GM12878 (cell line): ENCODE measurements at regions not wholly inside any gene's neighbourhood (a gene's known extent, or its start where the extent isn't known, plus 50 kb on each side); places are given as distances from the start of the nearest gene placed in this dataset.

Experiments used
- BACH1 ChIP-seq: fragments of 450-650 bp; IDR thresholded peaks from 2 replicates; pipeline ENCODE4 v1.6.1; 2017; ENCODE audit warnings: mild to moderate bottlenecking, borderline replicate concordance
- DPF2 ChIP-seq: fragments of 450-650 bp; IDR thresholded peaks from 2 replicates; pipeline ENCODE4 v1.6.1; 2017; ENCODE audit warnings: mild to moderate bottlenecking
- ESRRA ChIP-seq: IDR thresholded peaks from 2 replicates; pipeline ENCODE4 v1.6.1; 2012; ENCODE audit warnings: mild to moderate bottlenecking, low read length, improper control_type of control experiment
- HDAC2 ChIP-seq: fragments of 200-600 bp; sonication (generic); IDR thresholded peaks from 2 replicates; pipeline ENCODE4 v1.6.1; 2017
- MTA3 ChIP-seq: IDR thresholded peaks from 2 replicates; pipeline ENCODE4 v1.6.1; 2012; ENCODE audit warnings: low read length, inconsistent platforms, borderline replicate concordance
- NBN ChIP-seq: fragments of 450-650 bp; IDR thresholded peaks from 2 replicates; pipeline ENCODE4 v1.6.1; 2016
- NFXL1 ChIP-seq: fragments of 450-650 bp; IDR thresholded peaks from 2 replicates; pipeline ENCODE4 v1.6.1; 2017; ENCODE audit warnings: antibody characterized with exemption, mild to moderate bottlenecking, borderline replicate concordance
- POLR2A ChIP-seq: IDR thresholded peaks from 2 replicates; pipeline ENCODE4 v1.6.1; 2011; ENCODE audit warnings: low read depth, mild to moderate bottlenecking, low read length
- POLR2AphosphoS2 ChIP-seq: IDR thresholded peaks from 2 replicates; pipeline ENCODE4 v1.6.1; 2011; ENCODE audit warnings: low read depth, mild to moderate bottlenecking, low read length, improper control_type of control experiment, moderate library complexity
- PRDM15 ChIP-seq: fragments of 450-650 bp; formaldehyde crosslinking; IDR thresholded peaks from 2 replicates; pipeline ENCODE4 v1.4.0; 2020; ENCODE audit warnings: mild to moderate bottlenecking, moderate library complexity
- RAD51 ChIP-seq: fragments of 450-650 bp; IDR thresholded peaks from 2 replicates; pipeline ENCODE4 v1.6.1; 2016; ENCODE audit warnings: moderate library complexity, mild to moderate bottlenecking, inconsistent platforms
- RB1 ChIP-seq: fragments of 450-650 bp; formaldehyde crosslinking; IDR thresholded peaks from 2 replicates; pipeline ENCODE4 v1.6.1; 2017; ENCODE audit warnings: mild to moderate bottlenecking, borderline replicate concordance
- RUNX3 ChIP-seq: IDR thresholded peaks from 2 replicates; pipeline ENCODE4 v1.6.1; 2012; ENCODE audit warnings: low read length, inconsistent platforms
- SIN3A ChIP-seq: IDR thresholded peaks from 2 replicates; pipeline ENCODE4 v1.6.1; 2012; ENCODE audit warnings: low read depth, low read length, improper control_type of control experiment
- SMAD1 ChIP-seq: fragments of 450-650 bp; IDR thresholded peaks from 2 replicates; pipeline ENCODE4 v1.6.1; 2018; ENCODE audit warnings: mild to moderate bottlenecking, low read depth; ENCODE audit not compliant: partially characterized antibody
- SMARCA5 ChIP-seq: fragments of 450-650 bp; IDR thresholded peaks from 2 replicates; pipeline ENCODE4 v1.6.1; 2017; ENCODE audit warnings: mild to moderate bottlenecking
- SREBF1 ChIP-seq: IDR thresholded peaks from 2 replicates; pipeline ENCODE4 v1.6.1; 2012; ENCODE audit warnings: mild to moderate bottlenecking, low read length
- SRF ChIP-seq, 2 experiments: IDR thresholded peaks; 2 replicates each; pipeline ENCODE4 v1.6.1; 2011; ENCODE audit warnings: low read depth in 2 of 2, low read length in 2 of 2, mild to moderate bottlenecking in 1 of 2, moderate library complexity in 1 of 2
- SUZ12 ChIP-seq: fragments of 200-600 bp; sonication (generic); IDR thresholded peaks from one replicate; pipeline ENCODE4 v1.6.1; 2018; ENCODE audit warnings: antibody characterized with exemption, mild to moderate bottlenecking; ENCODE audit not compliant: unreplicated experiment
- TCF12 ChIP-seq: IDR thresholded peaks from 2 replicates; pipeline ENCODE4 v1.6.1; 2011; ENCODE audit warnings: low read depth, mild to moderate bottlenecking, low read length
- USF1 ChIP-seq: IDR thresholded peaks from 2 replicates; pipeline ENCODE4 v1.6.1; 2011; ENCODE audit warnings: borderline replicate concordance, low read depth, mild to moderate bottlenecking, moderate library complexity, mixed read lengths, low read length; ENCODE audit not compliant: insufficient read depth; ENCODE audit errors: extremely low read length
- ZNF217 ChIP-seq: fragments of 450-650 bp; IDR thresholded peaks from 2 replicates; pipeline ENCODE4 v1.6.1; 2017; ENCODE audit warnings: antibody characterized with exemption, mild to moderate bottlenecking
- ZNF24 ChIP-seq: fragments of 450-650 bp; IDR thresholded peaks from 2 replicates; pipeline ENCODE4 v1.6.1; 2017; ENCODE audit warnings: antibody characterized with exemption, mild to moderate bottlenecking
- TF ChIP-seq, protein P1 (sequence below): fragments of 150-350 bp; IDR thresholded peaks from 2 replicates; pipeline ENCODE4 v1.6.1; 2016; ENCODE audit warnings: low read depth, low read length

DNA sequence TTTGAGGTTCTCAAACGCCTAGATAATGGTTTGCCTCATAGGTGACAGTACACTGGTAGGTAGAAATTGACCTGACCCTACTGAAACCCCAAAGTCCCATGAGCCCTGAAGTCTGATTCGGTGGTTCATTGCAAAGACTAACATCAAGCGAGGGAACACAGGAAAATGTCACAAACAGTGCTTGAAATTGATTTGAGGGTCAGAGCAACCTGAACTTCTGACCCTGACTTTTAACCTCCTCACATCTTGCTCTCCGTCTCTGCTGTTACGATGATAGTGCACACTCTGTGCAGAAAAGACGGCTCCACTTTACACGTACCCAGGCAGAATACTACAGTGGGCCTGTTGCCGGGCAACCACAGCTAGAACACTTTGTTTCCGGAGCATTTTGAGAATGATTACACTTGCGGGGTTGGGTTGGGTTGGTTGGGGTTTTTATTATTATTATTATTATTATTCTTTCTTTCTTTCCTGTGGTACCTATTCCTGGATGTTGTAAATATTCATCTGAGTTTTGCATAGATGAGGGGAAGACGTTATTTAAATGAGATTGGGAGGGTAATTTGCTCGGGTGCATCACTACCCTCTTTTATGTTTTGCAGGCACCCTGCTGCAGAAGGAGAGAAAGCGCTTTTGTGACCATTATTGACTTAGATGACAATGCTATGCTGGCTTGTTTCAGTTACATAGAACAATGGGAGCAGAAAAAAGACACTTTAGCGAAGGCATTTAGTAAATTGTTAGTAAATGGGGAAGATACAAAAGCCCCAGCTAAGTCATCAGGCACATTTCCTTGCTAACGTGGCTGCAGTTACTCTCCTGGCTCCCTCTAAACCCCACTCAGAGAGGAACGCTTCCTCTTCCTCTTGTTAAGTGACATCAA, 438.1 kb upstream of the NRP1 start (continued):
- no peak for TF ChIP-seq USF1
- no peak for TF ChIP-seq RUNX3
- TF ChIP-seq SRF (IDR thresholded peaks at IDR 0.05; ENCODE audit: low read depth in 2 of 2, low read length in 2 of 2) = no peak
- peak; percentile 43; the same call in 1 of the 2 replicates for TF ChIP-seq NBN
- no peak for TF ChIP-seq RB1
- TF ChIP-seq SUZ12 = no peak
- TF ChIP-seq RAD51 = no peak
- TF ChIP-seq POLR2A = no peak
- TF ChIP-seq HDAC2 = no peak
- no peak for TF ChIP-seq BACH1
- TF ChIP-seq POLR2AphosphoS2 = no peak
- TF ChIP-seq, protein P1, sequence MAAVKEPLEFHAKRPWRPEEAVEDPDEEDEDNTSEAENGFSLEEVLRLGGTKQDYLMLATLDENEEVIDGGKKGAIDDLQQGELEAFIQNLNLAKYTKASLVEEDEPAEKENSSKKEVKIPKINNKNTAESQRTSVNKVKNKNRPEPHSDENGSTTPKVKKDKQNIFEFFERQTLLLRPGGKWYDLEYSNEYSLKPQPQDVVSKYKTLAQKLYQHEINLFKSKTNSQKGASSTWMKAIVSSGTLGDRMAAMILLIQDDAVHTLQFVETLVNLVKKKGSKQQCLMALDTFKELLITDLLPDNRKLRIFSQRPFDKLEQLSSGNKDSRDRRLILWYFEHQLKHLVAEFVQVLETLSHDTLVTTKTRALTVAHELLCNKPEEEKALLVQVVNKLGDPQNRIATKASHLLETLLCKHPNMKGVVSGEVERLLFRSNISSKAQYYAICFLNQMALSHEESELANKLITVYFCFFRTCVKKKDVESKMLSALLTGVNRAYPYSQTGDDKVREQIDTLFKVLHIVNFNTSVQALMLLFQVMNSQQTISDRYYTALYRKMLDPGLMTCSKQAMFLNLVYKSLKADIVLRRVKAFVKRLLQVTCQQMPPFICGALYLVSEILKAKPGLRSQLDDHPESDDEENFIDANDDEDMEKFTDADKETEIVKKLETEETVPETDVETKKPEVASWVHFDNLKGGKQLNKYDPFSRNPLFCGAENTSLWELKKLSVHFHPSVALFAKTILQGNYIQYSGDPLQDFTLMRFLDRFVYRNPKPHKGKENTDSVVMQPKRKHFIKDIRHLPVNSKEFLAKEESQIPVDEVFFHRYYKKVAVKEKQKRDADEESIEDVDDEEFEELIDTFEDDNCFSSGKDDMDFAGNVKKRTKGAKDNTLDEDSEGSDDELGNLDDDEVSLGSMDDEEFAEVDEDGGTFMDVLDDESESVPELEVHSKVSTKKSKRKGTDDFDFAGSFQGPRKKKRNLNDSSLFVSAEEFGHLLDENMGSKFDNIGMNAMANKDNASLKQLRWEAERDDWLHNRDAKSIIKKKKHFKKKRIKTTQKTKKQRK = no peak
- no peak for TF ChIP-seq ZNF217
- no peak for TF ChIP-seq DPF2
- no peak for TF ChIP-seq TCF12
- TF ChIP-seq PRDM15 = no peak
- no peak for TF ChIP-seq ESRRA
- TF ChIP-seq SMAD1 = no peak
- TF ChIP-seq SIN3A = no peak
- TF ChIP-seq NFXL1 = no peak
- no peak for TF ChIP-seq SREBF1
- no peak for TF ChIP-seq ZNF24
- TF ChIP-seq SMARCA5 = no peak
- TF ChIP-seq MTA3 = no peak
